ENCODE measurements at regions not wholly inside any gene's neighbourhood (a gene's known extent, or its start where the extent isn't known, plus 50 kb on each side); places are given as distances from the start of the nearest gene placed in this dataset.

GRCh38 chr3:106371971-106372805 lies 503.4 kb upstream of the CBLB start:
- in situ Hi-C loops (cut with MboI; ENCODE audit: low sequenced_read_pairs): no loop called here

GRCh38 chr3:106372806-106373190 lies 504.0 kb upstream of the CBLB start:
- in situ Hi-C loops (cut with MboI; ENCODE audit: low sequenced_read_pairs): no loop called here

GRCh38 chr3:106376016-106376570 lies 507.3 kb upstream of the CBLB start:
- in situ Hi-C loops (cut with MboI; ENCODE audit: low sequenced_read_pairs): no loop called here

GRCh38 chr3:106379251-106379750 lies 510.5 kb upstream of the CBLB start:
- in situ Hi-C loops (cut with MboI; ENCODE audit: low sequenced_read_pairs): no loop called here

GRCh38 chr3:106380232-106380631 lies 511.4 kb upstream of the CBLB start:
- in situ Hi-C loops (cut with MboI; ENCODE audit: low sequenced_read_pairs): no loop called here

- in situ Hi-C loops (cut with MboI; ENCODE audit: low sequenced_read_pairs): no loop called here
Observed at GRCh38 chr3:106381286-106381938, 512.6 kb upstream of the CBLB start.

- in situ Hi-C loops (cut with MboI; ENCODE audit: low sequenced_read_pairs): no loop called here
Observed at GRCh38 chr3:106381939-106382335, 513.1 kb upstream of the CBLB start.

GRCh38 chr3:106386050-106386449 lies 517.2 kb upstream of the CBLB start:
- in situ Hi-C loops (cut with MboI; ENCODE audit: low sequenced_read_pairs): no loop called here

- in situ Hi-C loops (cut with MboI; ENCODE audit: low sequenced_read_pairs): no loop called here
Observed at GRCh38 chr3:106392915-106393314, 524.1 kb upstream of the CBLB start.

GRCh38 chr3:106397006-106397405 lies 528.2 kb upstream of the CBLB start:
- in situ Hi-C loops (cut with MboI; ENCODE audit: low sequenced_read_pairs): no loop called here

- in situ Hi-C loops (cut with MboI; ENCODE audit: low sequenced_read_pairs): no loop called here
Observed at GRCh38 chr3:106398891-106399600, 530.2 kb upstream of the CBLB start.

GRCh38 chr3:106399761-106400160 lies 530.9 kb upstream of the CBLB start:
- in situ Hi-C loops (cut with MboI; ENCODE audit: low sequenced_read_pairs): no loop called here

- in situ Hi-C loops (cut with MboI; ENCODE audit: low sequenced_read_pairs): no loop called here
Observed at GRCh38 chr3:106401666-106402490, 533.1 kb upstream of the CBLB start.

GRCh38 chr3:106403371-106404145 lies 534.7 kb upstream of the CBLB start:
- in situ Hi-C loops (cut with MboI; ENCODE audit: low sequenced_read_pairs): no loop called here

GRCh38 chr3:106413683-106414082 lies 544.9 kb upstream of the CBLB start:
- in situ Hi-C loops (cut with MboI; ENCODE audit: low sequenced_read_pairs): no loop called here

GRCh38 chr3:106420628-106421027 lies 551.8 kb upstream of the CBLB start:
- in situ Hi-C loops (cut with MboI; ENCODE audit: low sequenced_read_pairs): no loop called here

- in situ Hi-C loops (cut with MboI; ENCODE audit: low sequenced_read_pairs): no loop called here
Observed at GRCh38 chr3:106421426-106421825, 552.6 kb upstream of the CBLB start.

- in situ Hi-C loops (cut with MboI; ENCODE audit: low sequenced_read_pairs): no loop called here
Observed at GRCh38 chr3:106421909-106422308, 553.1 kb upstream of the CBLB start.

- in situ Hi-C loops (cut with MboI; ENCODE audit: low sequenced_read_pairs): no loop called here
Observed at GRCh38 chr3:106423321-106424225, 554.8 kb upstream of the CBLB start.

Measured in HL-60/S4 treated with retinoic acid at 250 ng/mL for 4 days and 3 days (cell line).